H1 (cell line): ENCODE measurements at regions not wholly inside any gene's neighbourhood (a gene's known extent, or its start where the extent isn't known, plus 50 kb on each side); places are given as distances from the start of the nearest gene placed in this dataset.

Experiments
- CTCF ChIA-PET: fragments of 300-600 bp; sonication (Branson Sonifier 250); formaldehyde crosslinking; loops from one replicate; lab custom pipeline; 2021; ENCODE audit not compliant: partially characterized antibody; lab: Charles Lee
- POLR2A ChIA-PET: fragments of 300-600 bp; sonication (Branson Sonifier 250); formaldehyde crosslinking; loops from one replicate; lab custom pipeline; 2021; ENCODE audit warnings: inconsistent platforms; ENCODE audit not compliant: partially characterized antibody; lab: Charles Lee
- DNase-seq, 2 experiments: peaks; one replicate each; pipeline versions ENCODE4 v3.0.0 to v3.0.0-alpha.2; 2010 to 2022; ENCODE audit warnings: low spot score in 2 of 2, low read depth in 1 of 2, mixed read lengths in 1 of 2
- FAIRE-seq: peaks from 2 replicates; lab custom pipeline; 2011; peaks lifted over from hg19 to GRCh38; lab: Jason Lieb, UNC
- H2AFZ ChIP-seq: 2 replicates; pipeline ENCODE4 v1.8.1; 2012; ENCODE audit warnings: low read length, inconsistent platforms
- H2AK5ac ChIP-seq: 2 replicates; pipeline ENCODE4 v1.6.1; 2013; ENCODE audit warnings: low read depth, low read length
- H2BK120ac ChIP-seq: replicated peaks from 2 replicates; pipeline ENCODE3; 2013; ENCODE audit warnings: low read depth, low read length, inconsistent platforms
- H2BK12ac ChIP-seq: 2 replicates; pipeline ENCODE4 v1.6.1; 2013; ENCODE audit warnings: low read depth, low read length
- H2BK15ac ChIP-seq: 2 replicates; pipeline ENCODE4 v1.6.1; 2013; ENCODE audit warnings: low read length
- H2BK20ac ChIP-seq: 2 replicates; pipeline ENCODE4 v1.6.1; 2013; ENCODE audit warnings: low read length
- H2BK5ac ChIP-seq: 2 replicates; pipeline ENCODE4 v1.6.1; 2013; ENCODE audit warnings: low read depth, low read length
- H3K14ac ChIP-seq: 2 replicates; pipeline ENCODE4 v1.6.1; 2013; ENCODE audit warnings: inconsistent platforms; ENCODE audit not compliant: insufficient read length
- H3K18ac ChIP-seq: 2 replicates; pipeline ENCODE4 v1.6.1; 2013; ENCODE audit warnings: low read length; ENCODE audit errors: extremely low read depth
- H3K23ac ChIP-seq: 2 replicates; pipeline ENCODE4 v1.6.1; 2013; ENCODE audit warnings: inconsistent platforms; ENCODE audit not compliant: insufficient read length
- H3K23me2 ChIP-seq: 2 replicates; pipeline ENCODE4 v1.6.1; 2013; ENCODE audit warnings: low read depth, low read length
- H3K27ac ChIP-seq: 2 replicates; pipeline ENCODE4 v1.6.1; 2011; ENCODE audit warnings: low read depth, low read length, inconsistent platforms
- H3K27me3 ChIP-seq, 4 experiments: replicated peaks in 1 of 4; 1 replicate in 1 of 4; 2 replicates in 3 of 4; pipeline versions ENCODE4 v1.6.1 to v1.8.1; 2011 to 2013; ENCODE audit warnings: low read length in 3 of 4, mild to moderate bottlenecking in 3 of 4, inconsistent platforms in 2 of 4, mixed read lengths in 2 of 4, moderate library complexity in 1 of 4; ENCODE audit not compliant: control insufficient read depth in 3 of 4, insufficient read depth in 3 of 4; ENCODE audit errors: extremely low read depth in 1 of 4
- H3K36me3 ChIP-seq, 4 experiments: 2 replicates each; pipeline versions ENCODE4 v1.6.1 to v1.8.1; 2011 to 2013; ENCODE audit warnings: mild to moderate bottlenecking in 4 of 4, low read length in 3 of 4, moderate library complexity in 2 of 4, control low read depth in 1 of 4, inconsistent platforms in 1 of 4; ENCODE audit not compliant: insufficient read depth in 4 of 4, control insufficient read depth in 2 of 4
- H3K4ac ChIP-seq: replicated peaks from 2 replicates; pipeline ENCODE3; 2013; ENCODE audit warnings: low read length, low read depth, mixed read lengths, inconsistent platforms; ENCODE audit not compliant: insufficient read length
- H3K4me1 ChIP-seq, 4 experiments: replicated peaks in 1 of 4; 1 replicate in 1 of 4; 2 replicates in 3 of 4; pipeline versions ENCODE4 v1.6.1 to v1.8.1; 2011 to 2013; ENCODE audit warnings: low read length in 3 of 4, inconsistent platforms in 2 of 4, mixed read lengths in 1 of 4; ENCODE audit not compliant: insufficient read depth in 4 of 4, control insufficient read depth in 3 of 4
- H3K4me2 ChIP-seq, 2 experiments: 2 replicates each; pipeline versions ENCODE4 v1.6.1 to v1.8.1; 2011 to 2013; ENCODE audit warnings: low read depth in 2 of 2, low read length in 2 of 2, control low read depth in 1 of 2, inconsistent platforms in 1 of 2, mild to moderate bottlenecking in 1 of 2; ENCODE audit not compliant: insufficient read depth in 1 of 2
- H3K4me3 ChIP-seq, 4 experiments: fragments of 200-600, 300-600 bp in 1 of 4; sonication (generic), shearing (Covaris generic), sonication (Bioruptor Twin) in 1 of 4; 2 replicates each; pipeline versions ENCODE4 v1.5.1 to v1.8.1; 2011 to 2016; ENCODE audit warnings: low read length in 4 of 4, low read depth in 3 of 4, control low read depth in 2 of 4, inconsistent platforms in 2 of 4, mild to moderate bottlenecking in 2 of 4, mixed read lengths in 1 of 4, moderate library complexity in 1 of 4; ENCODE audit not compliant: insufficient read depth in 2 of 4; ENCODE audit errors: extremely low read depth in 1 of 4
- H3K56ac ChIP-seq: replicated peaks from 2 replicates; pipeline ENCODE3; 2013; ENCODE audit warnings: low read depth, mild to moderate bottlenecking, mixed read lengths, low read length, inconsistent platforms; ENCODE audit not compliant: insufficient read length
- H3K79me1 ChIP-seq: 2 replicates; pipeline ENCODE4 v1.6.1; 2013; ENCODE audit warnings: low read depth, low read length, control low read depth
- H3K79me2 ChIP-seq, 2 experiments: 2 replicates each; pipeline versions ENCODE4 v1.6.1 to v1.8.1; 2012 to 2013; ENCODE audit warnings: low read length in 2 of 2, mild to moderate bottlenecking in 2 of 2, inconsistent platforms in 1 of 2; ENCODE audit not compliant: insufficient read depth in 2 of 2, control insufficient read depth in 1 of 2
- H3K9ac ChIP-seq, 4 experiments: replicated peaks in 1 of 4; 1 replicate in 1 of 4; 2 replicates in 3 of 4; pipeline versions ENCODE4 v1.6.1 to v1.8.1; 2011 to 2013; ENCODE audit warnings: low read depth in 3 of 4, low read length in 3 of 4, control low read depth in 2 of 4, mild to moderate bottlenecking in 2 of 4, moderate library complexity in 2 of 4, inconsistent platforms in 1 of 4; ENCODE audit errors: extremely low read depth in 1 of 4
- H3K9me3 ChIP-seq, 2 experiments: 2 replicates each; pipeline versions ENCODE4 v1.6.1 to v1.8.1; 2012 to 2013; ENCODE audit warnings: mild to moderate bottlenecking in 2 of 2, moderate library complexity in 2 of 2, control low read depth in 1 of 2, inconsistent platforms in 1 of 2, low read depth in 1 of 2, low read length in 1 of 2, mixed read lengths in 1 of 2; ENCODE audit not compliant: insufficient read depth in 2 of 2
- H4K20me1 ChIP-seq, 2 experiments: replicated peaks in 1 of 2; 2 replicates each; pipeline versions ENCODE3 to v1.8.1; 2011 to 2013; ENCODE audit warnings: inconsistent platforms in 2 of 2, low read length in 2 of 2, mild to moderate bottlenecking in 1 of 2; ENCODE audit not compliant: insufficient read depth in 2 of 2, control insufficient read depth in 1 of 2
- H4K5ac ChIP-seq: 2 replicates; pipeline ENCODE4 v1.6.1; 2013; ENCODE audit warnings: low read length, low read depth, mixed read lengths, inconsistent platforms; ENCODE audit not compliant: insufficient read length
- H4K8ac ChIP-seq: 2 replicates; pipeline ENCODE4 v1.8.0; 2013; ENCODE audit warnings: mild to moderate bottlenecking, moderate library complexity, low read length, inconsistent platforms; ENCODE audit not compliant: insufficient read depth; ENCODE audit errors: extremely low read depth
- H4K91ac ChIP-seq: replicated peaks from 2 replicates; pipeline ENCODE3; 2013; ENCODE audit warnings: low read length, mixed read lengths, inconsistent platforms; ENCODE audit not compliant: insufficient read length
- FOSL1 ChIP-seq: IDR thresholded peaks from 2 replicates; pipeline ENCODE4 v1.6.1; 2011; ENCODE audit warnings: mild to moderate bottlenecking, low read depth, low read length, moderate library complexity; ENCODE audit not compliant: insufficient read depth
- ZNF274 ChIP-seq: IDR thresholded peaks from 2 replicates; pipeline ENCODE4 v1.7.0; 2012; ENCODE audit warnings: low read length, borderline replicate concordance; ENCODE audit errors: extremely low read depth
- WGBS, 2 experiments: shearing (Covaris generic) in 1 of 2; methylation state at CpG; one replicate each; pipeline versions ENCODE4 v1.1.6 to v1.1.7; 2013 to 2015; ENCODE audit warnings: low lambda C conversion rate in 2 of 2, mixed read lengths in 2 of 2, inconsistent platforms in 1 of 2, low coverage in 1 of 2, missing lambda C conversion rate in 1 of 2; ENCODE audit not compliant: insufficient replicate concordance in 2 of 2, insufficient coverage in 1 of 2, insufficient read length in 1 of 2; ENCODE audit errors: extremely low coverage in 1 of 2, missing lambda C conversion rate in 1 of 2; 5-methylcytosine and 5-hydroxymethylcytosine counted together

DNA sequence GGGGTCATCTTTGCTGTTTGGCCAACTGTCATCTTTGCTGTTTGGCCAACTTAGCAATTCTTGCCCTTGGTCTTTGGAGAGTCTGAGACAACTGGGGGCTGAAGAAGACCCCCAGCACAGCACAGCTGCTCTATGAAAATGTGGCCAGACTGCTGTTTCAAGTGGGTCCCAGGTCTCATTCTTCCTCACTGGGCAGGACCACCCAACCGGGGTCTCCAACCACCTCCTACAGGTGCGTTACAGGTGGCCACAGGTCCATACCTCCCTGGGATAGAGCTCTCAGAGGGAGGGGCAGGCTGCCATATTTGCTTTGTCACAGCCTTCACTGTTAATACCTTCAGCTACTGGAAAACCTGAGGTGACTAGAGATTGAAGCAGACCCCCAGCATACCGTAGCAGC lies 82.1 kb upstream of the TCEAL2 start:
- Histone ChIP-seq H3K4ac (no peak overlapping the region), H3K4me1 (no peaks in the 10 kb centered on the region), H3K14ac (no peak overlapping the region), H2BK15ac (no peak overlapping the region), H2BK120ac (no peak overlapping the region), H3K9ac (no peak overlapping the region), H3K79me2 (no peaks in the 10 kb centered on the region), H3K23ac (no peak overlapping the region), H4K91ac (no peak overlapping the region), H3K4me3 (no peak overlapping the region), H3K23me2 (no peaks in the 10 kb centered on the region), H3K79me1 (no peaks in the 10 kb centered on the region), H3K36me3 (no peaks in the 10 kb centered on the region), H3K27me3 (no peaks in the 10 kb centered on the region), H2BK12ac (no peak overlapping the region), H3K56ac (no peak overlapping the region), H3K9me3 (peaks cover 13 to 23% of the 10 kb centered on the region in 2 experiments; a peak in 3 of 4 replicates), H3K4me2 (no peak overlapping the region), H3K27ac (no peak overlapping the region), H2AFZ (no peak overlapping the region), H3K18ac (no peak overlapping the region), H2BK20ac (no peak overlapping the region), H4K5ac (no peak overlapping the region), H4K20me1 (no peaks in the 10 kb centered on the region), H4K8ac (no peak overlapping the region), H2BK5ac (no peak overlapping the region), H2AK5ac (no peak overlapping the region)
- FAIRE-seq, result no peak
- whole genome bisulfite sequencing, 2 experiments, result no CpG with 5 or more reads among the region's 3 CpGs
- ChIA-PET POLR2A (no interaction called here), CTCF (interaction anchor here (0.6 kb wide), 1 partner anchor 614 kb away, joined by 3 read pairs; no protein-coding TSS in a partner anchor)
- no peak for DNase-seq
- TF ChIP-seq ZNF274 (no peak), FOSL1 (no peak)
